HL-60 (cell line): ENCODE measurements at regions not wholly inside any gene's neighbourhood (a gene's known extent, or its start where the extent isn't known, plus 50 kb on each side); places are given as distances from the start of the nearest gene placed in this dataset.
A peak's percentile ranks its signal among the peaks of the same experiment; 100 is the strongest.

Experiments used
- CTCF ChIP-seq: IDR thresholded peaks from one replicate; pipeline ENCODE4 v1.5.1; 2011; ENCODE audit warnings: low read length, control low read depth, inconsistent platforms; ENCODE audit not compliant: insufficient read depth
- GABPA ChIP-seq: IDR thresholded peaks from 2 replicates; pipeline ENCODE4 v1.6.1; 2012; ENCODE audit warnings: low read depth
- POLR2AphosphoS5 ChIP-seq: IDR thresholded peaks from 2 replicates; pipeline ENCODE4 v1.6.1; 2012; ENCODE audit warnings: low read depth
- SPI1 ChIP-seq: IDR thresholded peaks from 2 replicates; pipeline ENCODE4 v1.6.1; 2012; ENCODE audit warnings: low read depth, mild to moderate bottlenecking, borderline replicate concordance

DNA sequence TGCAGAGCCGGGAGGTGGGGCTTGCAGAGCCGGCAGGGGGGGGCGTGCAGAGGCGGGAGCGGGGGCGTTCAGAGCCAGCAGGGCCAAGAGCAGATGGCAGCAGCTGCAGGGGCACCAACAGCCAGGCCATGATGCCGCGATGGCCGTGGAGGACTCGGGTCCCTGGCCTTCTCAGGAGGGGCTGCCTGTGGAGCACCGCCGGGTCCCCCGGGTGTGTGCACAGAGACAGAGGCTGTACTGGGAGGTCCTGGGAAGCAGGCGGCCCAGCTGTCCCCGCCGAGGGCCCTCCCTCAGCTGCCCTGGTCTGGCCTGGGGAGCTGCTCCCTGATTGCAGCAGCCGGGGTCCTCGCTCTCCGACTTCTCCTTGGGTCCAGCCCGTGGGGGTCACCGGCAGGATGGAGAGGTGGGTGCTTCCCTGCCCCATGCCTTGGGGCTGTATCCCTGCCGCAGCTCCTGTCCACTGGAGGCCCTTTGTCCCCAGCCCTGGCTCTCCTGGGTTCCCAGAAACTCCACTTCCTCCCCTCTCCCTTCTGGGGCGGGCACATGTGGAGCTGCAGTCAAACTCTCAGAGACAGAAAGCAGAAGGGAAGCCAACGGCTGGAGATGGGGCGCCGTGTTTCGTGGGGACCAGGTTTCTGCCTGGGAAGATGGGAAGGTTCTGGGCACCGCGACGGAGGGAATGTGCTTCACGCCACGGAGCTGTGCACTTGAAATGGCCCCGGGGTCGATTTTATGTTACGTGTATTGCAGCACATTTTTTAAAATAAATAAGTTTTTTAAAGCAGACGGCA lies 75.8 kb upstream of the GALNT9 start:
- TF ChIP-seq POLR2AphosphoS5 (no peak), CTCF (no peak), SPI1 (peak; percentile 68), GABPA (no peak)
